OCI-LY7 (cell line): ENCODE measurements at regions not wholly inside any gene's neighbourhood (a gene's known extent, or its start where the extent isn't known, plus 50 kb on each side); places are given as distances from the start of the nearest gene placed in this dataset.

ENCODE experiments used
- BruUV-seq: library from RNA; stranded (reverse); fragments of 400-500 nt; replicated peaks from 2 replicates; lab custom pipeline; 2021; lab: Mats Ljungman, UMichigan
- CTCF ChIA-PET: fragments of 300-600 bp; sonication (Branson Sonifier 250); formaldehyde crosslinking; loops from one replicate; lab custom pipeline; 2022; ENCODE audit warnings: antibody characterized with exemption; ENCODE audit not compliant: unreplicated experiment; lab: Charles Lee
- POLR2A ChIA-PET: fragments of 300-600 bp; sonication (Branson Sonifier 250); formaldehyde crosslinking; loops from one replicate; lab custom pipeline; 2022; ENCODE audit warnings: antibody characterized with exemption; lab: Charles Lee
- DNase-seq: peaks from one replicate; pipeline ENCODE4 v3.0.0-alpha.2; 2015; ENCODE audit warnings: low spot score
- H2AFZ ChIP-seq: fragments of 200-600 bp; sonication (generic), shearing (Covaris generic); 2 replicates; pipeline ENCODE4 v1.6.1; 2014; ENCODE audit warnings: mild to moderate bottlenecking, antibody characterized with exemption, low read length, moderate library complexity
- H3K27ac ChIP-seq: fragments of 200-600 bp; sonication (generic); 2 replicates; pipeline ENCODE4 v1.5.1; 2014; ENCODE audit warnings: mixed run types, low read depth, mild to moderate bottlenecking, moderate library complexity, low read length, inconsistent platforms; ENCODE audit not compliant: poor library complexity, severe bottlenecking
- H3K36me3 ChIP-seq: fragments of 200-600 bp; sonication (generic); 2 replicates; pipeline ENCODE4 v1.6.1; 2014; ENCODE audit warnings: mild to moderate bottlenecking, antibody characterized with exemption, low read length, moderate library complexity, mixed read lengths; ENCODE audit not compliant: insufficient read depth
- H3K4me1 ChIP-seq: fragments of 200-600 bp; sonication (generic); 2 replicates; pipeline ENCODE4 v1.5.1; 2014; ENCODE audit warnings: mild to moderate bottlenecking, low read length; ENCODE audit not compliant: insufficient read depth, poor library complexity, severe bottlenecking
- H3K4me2 ChIP-seq: fragments of 200-600 bp; sonication (generic); 2 replicates; pipeline ENCODE4 v1.6.1; 2014; ENCODE audit warnings: mild to moderate bottlenecking, low read length
- H3K4me3 ChIP-seq: fragments of 200-600 bp; sonication (generic); 2 replicates; pipeline ENCODE4 v1.5.1; 2014; ENCODE audit warnings: mild to moderate bottlenecking, low read depth, low read length; ENCODE audit not compliant: poor library complexity, severe bottlenecking
- H3K79me2 ChIP-seq: fragments of 200-600 bp; sonication (generic); 2 replicates; pipeline ENCODE4 v1.6.1; 2016; ENCODE audit warnings: low read depth, mild to moderate bottlenecking, low read length, moderate library complexity, mixed read lengths; ENCODE audit not compliant: insufficient read depth
- H3K9me2 ChIP-seq: fragments of 200-600 bp; sonication (generic); 2 replicates; pipeline ENCODE4 v1.6.1; 2016; ENCODE audit warnings: mild to moderate bottlenecking, low read length, mixed read lengths; ENCODE audit not compliant: insufficient read depth
- H3K9me3 ChIP-seq: fragments of 200-600 bp; sonication (generic); 2 replicates; pipeline ENCODE4 v1.6.1; 2014; ENCODE audit warnings: mild to moderate bottlenecking, mixed run types, low read length, mixed read lengths
- H4K20me1 ChIP-seq: fragments of 200-600 bp; sonication (generic); 2 replicates; pipeline ENCODE4 v1.6.1; 2014; ENCODE audit warnings: mild to moderate bottlenecking, antibody characterized with exemption, low read length, moderate library complexity, mixed read lengths; ENCODE audit not compliant: insufficient read depth
- EZH2phosphoT487 ChIP-seq: fragments of 200-600 bp; sonication (generic); IDR thresholded peaks from 2 replicates; pipeline ENCODE4 v1.6.1; 2018; ENCODE audit warnings: low read depth, borderline replicate concordance, mild to moderate bottlenecking, mixed run types, antibody characterized with exemption, low read length, moderate library complexity, mixed read lengths
- intact Hi-C: fragments of 100-400 bp; cut with micrococcal nuclease; formaldehyde crosslinking; loops from one replicate; pipeline ENCODE4 v1.10.0; 2022; ENCODE audit not compliant: unreplicated experiment
- TF ChIP-seq, protein P1 (sequence below): fragments of 200-600 bp; sonication (generic); conservative IDR thresholded peaks from 2 replicates; pipeline ENCODE4 v1.5.1; 2014; ENCODE audit warnings: mild to moderate bottlenecking, antibody characterized with exemption, low read length, moderate library complexity, mixed read lengths

DNA sequence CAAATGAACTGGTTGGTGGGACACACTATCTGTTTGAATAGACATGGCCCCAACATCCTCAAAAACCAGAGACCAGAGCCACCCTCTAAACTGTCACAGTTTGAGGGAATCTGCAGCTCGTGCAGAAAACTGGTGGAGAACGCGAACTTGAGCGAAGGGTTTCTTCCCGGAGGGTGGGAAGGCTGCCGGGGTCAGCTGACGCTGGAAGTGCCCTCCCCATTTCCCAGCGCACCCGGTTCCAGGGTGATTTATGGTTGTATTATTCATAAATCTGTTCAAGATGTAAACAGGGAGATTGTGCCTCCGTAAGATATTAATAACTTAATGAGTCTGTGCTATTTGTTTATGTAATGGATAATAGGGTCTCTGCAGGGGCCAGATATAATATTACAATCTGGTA lies 1396.7 kb downstream of the BRD1 start:
- Histone ChIP-seq H3K36me3 (no peaks in the 10 kb centered on the region), H3K27ac (no peak overlapping the region), H2AFZ (no peak overlapping the region), H3K4me3 (no peak overlapping the region), H3K4me2 (no peak overlapping the region), H3K9me2 (no peaks in the 10 kb centered on the region), H3K9me3 (no peaks in the 10 kb centered on the region), H3K79me2 (no peaks in the 10 kb centered on the region), H4K20me1 (no peaks in the 10 kb centered on the region), H3K4me1 (no peaks in the 10 kb centered on the region)
- intact Hi-C loops: no loop called here
- ChIA-PET CTCF (no interaction called here), POLR2A (no interaction called here)
- BruUV-seq: no TSS peak
- no peak for DNase-seq
- no peak for TF ChIP-seq EZH2phosphoT487
- TF ChIP-seq, protein P1, sequence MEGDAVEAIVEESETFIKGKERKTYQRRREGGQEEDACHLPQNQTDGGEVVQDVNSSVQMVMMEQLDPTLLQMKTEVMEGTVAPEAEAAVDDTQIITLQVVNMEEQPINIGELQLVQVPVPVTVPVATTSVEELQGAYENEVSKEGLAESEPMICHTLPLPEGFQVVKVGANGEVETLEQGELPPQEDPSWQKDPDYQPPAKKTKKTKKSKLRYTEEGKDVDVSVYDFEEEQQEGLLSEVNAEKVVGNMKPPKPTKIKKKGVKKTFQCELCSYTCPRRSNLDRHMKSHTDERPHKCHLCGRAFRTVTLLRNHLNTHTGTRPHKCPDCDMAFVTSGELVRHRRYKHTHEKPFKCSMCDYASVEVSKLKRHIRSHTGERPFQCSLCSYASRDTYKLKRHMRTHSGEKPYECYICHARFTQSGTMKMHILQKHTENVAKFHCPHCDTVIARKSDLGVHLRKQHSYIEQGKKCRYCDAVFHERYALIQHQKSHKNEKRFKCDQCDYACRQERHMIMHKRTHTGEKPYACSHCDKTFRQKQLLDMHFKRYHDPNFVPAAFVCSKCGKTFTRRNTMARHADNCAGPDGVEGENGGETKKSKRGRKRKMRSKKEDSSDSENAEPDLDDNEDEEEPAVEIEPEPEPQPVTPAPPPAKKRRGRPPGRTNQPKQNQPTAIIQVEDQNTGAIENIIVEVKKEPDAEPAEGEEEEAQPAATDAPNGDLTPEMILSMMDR: no peak

DNA sequence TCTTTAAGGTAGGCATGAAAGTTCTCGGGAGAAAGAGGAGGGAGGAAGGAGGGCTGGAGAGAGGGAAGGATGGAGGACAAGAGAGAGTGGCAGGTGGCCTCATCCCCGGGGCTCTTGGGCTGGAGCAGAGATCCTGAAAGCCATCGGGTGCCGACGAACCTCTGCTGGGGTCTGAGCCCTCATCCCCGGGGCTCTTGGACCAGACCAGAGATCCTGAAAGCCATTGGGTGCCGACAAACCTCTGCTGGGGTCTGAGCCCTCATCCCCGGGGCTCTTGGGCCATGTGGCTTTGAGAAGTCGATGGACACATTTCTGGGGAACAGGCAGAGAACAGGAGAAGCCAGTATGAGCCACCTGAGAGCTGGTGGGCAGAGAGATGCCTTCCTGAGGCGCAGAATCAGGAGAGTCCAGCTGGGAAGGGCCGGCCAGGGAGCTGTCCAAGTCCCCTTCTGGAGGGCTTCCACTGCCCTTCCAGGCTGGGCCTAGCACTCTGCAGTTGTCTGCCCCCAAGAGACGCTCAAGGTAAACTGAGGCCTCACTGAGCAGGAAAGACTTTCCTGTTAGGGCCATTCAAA lies 1398.1 kb downstream of the BRD1 start:
- CTCF ChIA-PET: no interaction called here
- Histone ChIP-seq H3K79me2 (no peaks in the 10 kb centered on the region), H3K4me2 (no peak overlapping the region), H3K9me2 (no peaks in the 10 kb centered on the region), H3K4me1 (no peaks in the 10 kb centered on the region), H3K9me3 (no peaks in the 10 kb centered on the region), H4K20me1 (no peaks in the 10 kb centered on the region), H3K27ac (no peak overlapping the region), H2AFZ (no peak overlapping the region), H3K36me3 (no peaks in the 10 kb centered on the region), H3K4me3 (no peak overlapping the region)
- POLR2A ChIA-PET: no interaction called here
- BruUV-seq: no TSS peak
- DNase-seq: no peak
- intact Hi-C loops: no loop called here
- TF ChIP-seq, protein P1: no peak
- no peak for TF ChIP-seq EZH2phosphoT487

DNA sequence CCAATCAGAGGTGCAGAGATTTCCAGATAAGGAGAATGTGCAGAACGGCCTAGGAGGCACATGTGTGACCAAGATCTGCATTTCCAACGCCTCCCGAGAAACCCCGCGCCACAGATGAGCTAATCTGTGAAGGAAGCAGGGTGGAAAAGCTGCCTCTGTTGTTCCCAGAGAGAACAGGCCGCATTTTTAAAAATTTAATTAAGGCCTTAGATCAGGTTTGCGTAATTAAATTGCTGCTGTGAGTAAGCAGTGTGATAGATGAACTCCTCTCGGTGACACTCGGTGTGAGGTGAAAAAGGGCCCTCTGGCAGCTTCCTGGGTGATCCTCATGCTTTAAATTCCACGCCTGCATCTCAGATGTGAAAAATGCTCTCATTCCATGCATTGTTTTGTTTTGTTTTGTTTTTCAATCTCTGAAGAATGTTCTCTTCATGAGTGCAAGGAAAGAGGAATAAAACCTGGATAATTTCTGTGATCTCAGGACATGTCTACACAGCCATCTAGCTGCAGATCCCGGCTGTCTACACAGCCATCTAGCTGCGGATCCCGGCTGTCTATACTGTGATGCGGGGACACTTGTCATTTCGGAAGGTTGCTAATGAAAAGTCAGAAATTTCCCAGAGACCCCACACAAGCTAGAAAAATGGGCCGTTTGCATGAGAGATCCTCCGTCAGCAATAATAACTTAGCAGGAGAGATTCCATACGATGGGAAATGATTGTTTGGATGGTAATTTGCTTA lies 1398.9 kb downstream of the BRD1 start:
- Histone ChIP-seq H3K9me3 (no peaks in the 10 kb centered on the region), H3K4me2 (no peak overlapping the region), H3K4me1 (no peaks in the 10 kb centered on the region), H3K4me3 (no peak overlapping the region), H2AFZ (no peak overlapping the region), H4K20me1 (no peaks in the 10 kb centered on the region), H3K36me3 (no peaks in the 10 kb centered on the region), H3K27ac (no peak overlapping the region), H3K79me2 (no peaks in the 10 kb centered on the region), H3K9me2 (no peaks in the 10 kb centered on the region)
- TF ChIP-seq, protein P1: no peak
- TF ChIP-seq EZH2phosphoT487: no peak
- POLR2A ChIA-PET: no interaction called here
- BruUV-seq: no TSS peak
- intact Hi-C loops: no loop called here
- CTCF ChIA-PET: no interaction called here
- no peak for DNase-seq
